Esophagus muscularis mucosa (tissue), 4 donors: ENCODE measurements at regions not wholly inside any gene's neighbourhood (a gene's known extent, or its start where the extent isn't known, plus 50 kb on each side); places are given as distances from the start of the nearest gene placed in this dataset.
"Not testable (repeated sequence)": the region's sequence is repeated elsewhere in the genome, so short reads cannot be mapped to it uniquely, and the experiment has no call there.

ENCODE experiments used
- DNase-seq: peaks from one replicate; pipeline ENCODE4 v3.0.0-alpha.2; 2017; ENCODE audit errors: extremely low spot score
- H3K27ac ChIP-seq, 4 donors: fragments of 200-600 bp; sonication (generic); replicated peaks in 1 of 4; 1 replicate in 3 of 4; 2 replicates in 1 of 4; pipeline ENCODE4 v1.5.1; 2016 to 2019; ENCODE audit warnings: mild to moderate bottlenecking in 1 of 4
- H3K27me3 ChIP-seq, 4 donors: fragments of 200-600 bp; sonication (generic); one replicate each; pipeline versions ENCODE4 v1.5.1 to v1.6.0; 2016 to 2019
- H3K36me3 ChIP-seq, 4 donors: fragments of 200-600 bp; sonication (generic); one replicate each; pipeline ENCODE4 v1.5.1; 2016 to 2019
- H3K4me1 ChIP-seq, 4 donors: fragments of 200-600 bp; sonication (generic); one replicate each; pipeline ENCODE4 v1.5.1; 2016 to 2019
- H3K4me3 ChIP-seq, 4 donors: fragments of 200-600 bp; sonication (generic); 1 replicate in 2 of 4; 2 replicates in 2 of 4; pipeline ENCODE4 v1.5.1; 2016 to 2019; ENCODE audit warnings: mild to moderate bottlenecking in 4 of 4, moderate library complexity in 1 of 4
- H3K9me3 ChIP-seq, 4 donors: fragments of 200-600 bp; sonication (generic); 1 replicate in 3 of 4; 2 replicates in 1 of 4; pipeline ENCODE4 v1.5.1; 2016 to 2019
- CTCF ChIP-seq, 3 experiments: fragments of 200-600 bp in 2 of 3; fragments of 450-650 bp in 1 of 3; sonication (generic) in 2 of 3; IDR thresholded peaks; one replicate each; pipeline ENCODE4 v1.5.1; 2017 to 2019; ENCODE audit warnings: antibody characterized with exemption in 3 of 3, mild to moderate bottlenecking in 2 of 3, moderate library complexity in 1 of 3
- EP300 ChIP-seq: sonication (generic); formaldehyde crosslinking; IDR thresholded peaks from one replicate; pipeline ENCODE4 v1.6.1; 2017; ENCODE audit warnings: antibody characterized with exemption
- POLR2A ChIP-seq: fragments of 450-650 bp; IDR thresholded peaks from one replicate; pipeline ENCODE4 v1.6.1; 2017; ENCODE audit warnings: antibody characterized with exemption, moderate library complexity, mild to moderate bottlenecking, low read depth
- POLR2AphosphoS5 ChIP-seq, 2 donors: sonication (generic); formaldehyde crosslinking; IDR thresholded peaks; one replicate each; pipeline ENCODE4 v1.6.1; 2017; ENCODE audit warnings: antibody characterized with exemption in 2 of 2
- WGBS: methylation state at CpG from one replicate; pipeline ENCODE4 v1.1.5; 2018; 5-methylcytosine and 5-hydroxymethylcytosine counted together
- intact Hi-C: fragments of 100-400 bp; cut with DNase I; formaldehyde crosslinking; loops from one replicate; pipeline ENCODE4 v1.15.1; 2023

GRCh38 chr6:3919130-3919628 is 70.0 kb downstream of the FAM50B start:
- TF ChIP-seq POLR2A (no peak), POLR2AphosphoS5 (IDR thresholded peaks at IDR 0.05) (no peak), CTCF (IDR thresholded peaks at IDR 0.05) (no peak), EP300 (no peak)
- no peaks in the 10 kb centered on the region for H3K27me3 ChIP-seq
- peak; percentile 37 for DNase-seq
- no peak overlapping the region for H3K27ac ChIP-seq
- no peak overlapping the region for H3K4me3 ChIP-seq
- intact Hi-C loops = no loop called here
- H3K9me3 ChIP-seq = no peaks in the 10 kb centered on the region
- peaks cover 4 to 13% (median 9%) of the 10 kb centered on the region in 4 donors for H3K4me1 ChIP-seq
- no peaks in the 10 kb centered on the region for H3K36me3 ChIP-seq
- 88% methylated on average over 6 of the region's 6 CpGs for WGBS

- Histone ChIP-seq H3K4me1 (peaks cover under 1 to 13% (median 7%) of the 10 kb centered on the region in 4 donors), H3K9me3 (no peaks in the 10 kb centered on the region), H3K4me3 (no peak overlapping the region), H3K27me3 (no peaks in the 10 kb centered on the region), H3K36me3 (no peaks in the 10 kb centered on the region), H3K27ac (no peak overlapping the region)
- intact Hi-C loops = no loop called here
- TF ChIP-seq POLR2AphosphoS5 (IDR thresholded peaks at IDR 0.05) (no peak), CTCF (IDR thresholded peaks at IDR 0.05) (no peak), EP300 (no peak), POLR2A (no peak)
- DNase-seq = peak; percentile 47
- 93% methylated on average over 8 of the region's 8 CpGs for WGBS
These were observed 70.7 kb downstream of the FAM50B start for GRCh38 chr6:3919849-3920248.

- no peaks in the 10 kb centered on the region for H3K9me3 ChIP-seq
- H3K27ac ChIP-seq = no peak overlapping the region
These were observed 71.1 kb downstream of the FAM50B start for GRCh38 chr6:3920321-3920720.

GRCh38 chr6:3921663-3922062 is 72.5 kb downstream of the FAM50B start:
- no peak for TF ChIP-seq CTCF (IDR thresholded peaks at IDR 0.05)
- no peak for TF ChIP-seq POLR2A
- no peak for TF ChIP-seq EP300
- TF ChIP-seq POLR2AphosphoS5 (IDR thresholded peaks at IDR 0.05) = no peak
- H3K9me3 ChIP-seq = no peaks in the 10 kb centered on the region
- 90% methylated on average over 2 of the region's 2 CpGs for WGBS
- peaks cover 5 to 21% (median 15%) of the 10 kb centered on the region in 4 donors for H3K4me1 ChIP-seq
- DNase-seq = peak; percentile 62
- no peaks in the 10 kb centered on the region for H3K27me3 ChIP-seq
- no peaks in the 10 kb centered on the region for H3K36me3 ChIP-seq
- intact Hi-C loops = no loop called here
- no peak overlapping the region for H3K27ac ChIP-seq
- H3K4me3 ChIP-seq = no peak overlapping the region

More at GRCh38 chr6:3920321-3920720, 71.1 kb downstream of the FAM50B start:
- no peaks in the 10 kb centered on the region for H3K27me3 ChIP-seq
- TF ChIP-seq EP300 (no peak), CTCF (IDR thresholded peaks at IDR 0.05) (no peak)
- no peaks in the 10 kb centered on the region for H3K36me3 ChIP-seq
- peak; percentile 78 for DNase-seq
- intact Hi-C loops = no loop called here
- WGBS = 84% methylated on average over 6 of the region's 6 CpGs
- H3K4me3 ChIP-seq = no peak overlapping the region
- peaks cover 5 to 11% (median 7%) of the 10 kb centered on the region in 4 donors for H3K4me1 ChIP-seq

- H3K27ac ChIP-seq, H3K9me3 ChIP-seq, H3K4me3 ChIP-seq, H3K27me3 ChIP-seq, intact Hi-C loops, H3K36me3 ChIP-seq: not testable (repeated sequence)
- H3K4me1 ChIP-seq = peaks cover 5 to 23% (median 15%) of the 10 kb centered on the region in 4 donors
- 97% methylated on average over 7 of the region's 7 CpGs for WGBS
- peak; percentile 17 for DNase-seq
These were observed 73.4 kb downstream of the FAM50B start for GRCh38 chr6:3922619-3923018.
